Hepatocyte (in vitro differentiated cells): ENCODE measurements at regions not wholly inside any gene's neighbourhood (a gene's known extent, or its start where the extent isn't known, plus 50 kb on each side); places are given as distances from the start of the nearest gene placed in this dataset.

Experiments used
- DNase-seq: peaks from one replicate; pipeline ENCODE4 v3.0.0-alpha.2; 2016; ENCODE audit warnings: low spot score
- H2AFZ ChIP-seq: fragments of 200-600 bp; sonication (generic); 2 replicates; pipeline ENCODE4 v1.6.0; 2016; ENCODE audit warnings: antibody characterized with exemption, mild to moderate bottlenecking
- H3K27ac ChIP-seq: fragments of 200-600 bp; sonication (generic); 2 replicates; pipeline ENCODE4 v1.5.1; 2016; ENCODE audit warnings: mild to moderate bottlenecking
- H3K27me3 ChIP-seq: fragments of 200-600 bp; sonication (generic); 2 replicates; pipeline ENCODE4 v1.6.1; 2016
- H3K36me3 ChIP-seq: fragments of 200-600 bp; sonication (generic); replicated peaks from 2 replicates; pipeline ENCODE4 v1.5.1; 2016; ENCODE audit warnings: low read depth; ENCODE audit not compliant: insufficient read depth
- H3K4me1 ChIP-seq: fragments of 200-600 bp; sonication (generic); 2 replicates; pipeline ENCODE4 v1.5.1; 2016; ENCODE audit warnings: mild to moderate bottlenecking, moderate library complexity; ENCODE audit not compliant: insufficient read depth
- H3K4me2 ChIP-seq: fragments of 200-600 bp; sonication (generic); 2 replicates; pipeline ENCODE4 v1.6.0; 2016
- H3K4me3 ChIP-seq: fragments of 200-600 bp; sonication (generic); 2 replicates; pipeline ENCODE4 v1.5.1; 2016; ENCODE audit warnings: mild to moderate bottlenecking
- H3K79me2 ChIP-seq: fragments of 200-600 bp; sonication (generic); 2 replicates; pipeline ENCODE4 v1.6.0; 2017; ENCODE audit warnings: mild to moderate bottlenecking
- H3K9me2 ChIP-seq: fragments of 200-600 bp; sonication (generic); replicated peaks from 2 replicates; pipeline ENCODE4 v1.6.0; 2017; ENCODE audit warnings: mild to moderate bottlenecking; ENCODE audit not compliant: insufficient read depth
- H3K9me3 ChIP-seq: fragments of 200-600 bp; sonication (generic); 2 replicates; pipeline ENCODE4 v1.5.1; 2016; ENCODE audit warnings: low read depth, mild to moderate bottlenecking
- H4K20me1 ChIP-seq: fragments of 200-600 bp; sonication (generic); 2 replicates; pipeline ENCODE4 v1.6.0; 2016; ENCODE audit warnings: mild to moderate bottlenecking; ENCODE audit not compliant: insufficient read depth, poor library complexity, severe bottlenecking
- CTCF ChIP-seq: fragments of 200-600 bp; sonication (generic); IDR thresholded peaks from 2 replicates; pipeline ENCODE4 v1.5.1; 2016; ENCODE audit warnings: antibody characterized with exemption, mild to moderate bottlenecking; ENCODE audit not compliant: poor library complexity
- EZH2 ChIP-seq: fragments of 200-600 bp; sonication (generic); IDR thresholded peaks from 2 replicates; pipeline ENCODE4 v1.6.1; 2016; ENCODE audit warnings: antibody characterized with exemption, mild to moderate bottlenecking, borderline replicate concordance
- EZH2phosphoT487 ChIP-seq: fragments of 200-600 bp; sonication (generic); IDR thresholded peaks from one replicate; pipeline ENCODE4 v1.6.1; 2018; ENCODE audit warnings: antibody characterized with exemption, mild to moderate bottlenecking, low read depth, moderate library complexity; ENCODE audit not compliant: unreplicated experiment, severe bottlenecking
- WGBS: methylation state at CpG from one replicate; pipeline ENCODE4 v1.1.6; 2016; ENCODE audit warnings: low lambda C conversion rate; ENCODE audit errors: missing lambda C conversion rate; 5-methylcytosine and 5-hydroxymethylcytosine counted together

- Histone ChIP-seq H3K79me2 (no peaks in the 10 kb centered on the region), H4K20me1 (no peaks in the 10 kb centered on the region), H3K9me3 (no peaks in the 10 kb centered on the region), H3K4me3 (no peak overlapping the region), H3K27ac (no peak overlapping the region), H3K4me2 (no peak overlapping the region), H2AFZ (no peak overlapping the region), H3K36me3 (no peaks in the 10 kb centered on the region), H3K9me2 (no peaks in the 10 kb centered on the region), H3K27me3 (no peaks in the 10 kb centered on the region), H3K4me1 (no peaks in the 10 kb centered on the region)
- no peak for DNase-seq
- no peak for TF ChIP-seq EZH2
- no peak for TF ChIP-seq EZH2phosphoT487
- TF ChIP-seq CTCF = no peak
- 100% methylated on average over 2 of the region's 2 CpGs for WGBS
These were observed 309.8 kb downstream of the ZEB2 start for GRCh38 chr2:144210076-144210475.

- Histone ChIP-seq H3K79me2 (no peaks in the 10 kb centered on the region), H2AFZ (no peak overlapping the region), H3K9me3 (no peaks in the 10 kb centered on the region), H3K27me3 (no peaks in the 10 kb centered on the region), H3K36me3 (no peaks in the 10 kb centered on the region), H3K9me2 (no peaks in the 10 kb centered on the region), H3K4me1 (no peaks in the 10 kb centered on the region), H3K27ac (no peak overlapping the region), H3K4me2 (no peak overlapping the region), H3K4me3 (no peak overlapping the region), H4K20me1 (no peaks in the 10 kb centered on the region)
- TF ChIP-seq CTCF (no peak), EZH2 (no peak), EZH2phosphoT487 (no peak)
- no peak for DNase-seq
- WGBS = 90% methylated on average over 2 of the region's 2 CpGs
These were observed 311.0 kb downstream of the ZEB2 start for GRCh38 chr2:144208924-144209323.

- Histone ChIP-seq H3K79me2 (no peaks in the 10 kb centered on the region), H3K36me3 (no peaks in the 10 kb centered on the region), H3K27me3 (no peaks in the 10 kb centered on the region), H2AFZ (no peak overlapping the region), H3K27ac (no peak overlapping the region), H3K4me3 (no peak overlapping the region), H3K4me1 (no peaks in the 10 kb centered on the region), H3K9me2 (no peaks in the 10 kb centered on the region), H3K4me2 (no peak overlapping the region), H4K20me1 (no peaks in the 10 kb centered on the region), H3K9me3 (no peaks in the 10 kb centered on the region)
- no peak for DNase-seq
- 96% methylated on average over 2 of the region's 2 CpGs for WGBS
- TF ChIP-seq EZH2phosphoT487 = no peak
- no peak for TF ChIP-seq CTCF
- TF ChIP-seq EZH2 = no peak
These were observed 313.9 kb downstream of the ZEB2 start for GRCh38 chr2:144206019-144206418.

GRCh38 chr2:144201868-144202468 is 318.0 kb downstream of the ZEB2 start:
- H3K4me1 ChIP-seq = no peaks in the 10 kb centered on the region
- no peaks in the 10 kb centered on the region for H4K20me1 ChIP-seq
- no peaks in the 10 kb centered on the region for H3K79me2 ChIP-seq
- H3K36me3 ChIP-seq = no peaks in the 10 kb centered on the region
- no peak for DNase-seq
- WGBS = 82% methylated on average over 1 of the region's 1 CpG
- no peak overlapping the region for H3K4me2 ChIP-seq
- H2AFZ ChIP-seq = no peak overlapping the region
- no peaks in the 10 kb centered on the region for H3K9me3 ChIP-seq
- H3K9me2 ChIP-seq = no peaks in the 10 kb centered on the region
- H3K27me3 ChIP-seq = no peaks in the 10 kb centered on the region
- H3K27ac ChIP-seq = no peak overlapping the region
- TF ChIP-seq EZH2 = no peak
- TF ChIP-seq EZH2phosphoT487 = no peak
- no peak for TF ChIP-seq CTCF
- H3K4me3 ChIP-seq = no peak overlapping the region
